Activated B cell treated with CpG ODN at 0.5 μM for 24 hours (primary cell): ENCODE measurements at regions not wholly inside any gene's neighbourhood (a gene's known extent, or its start where the extent isn't known, plus 50 kb on each side); places are given as distances from the start of the nearest gene placed in this dataset.

Experiments used
- ATAC-seq: fragments of 200-7000 bp; cut with Tn5 transposase; one replicate; pipeline ENCODE4 v1.10.0; 2021; ENCODE audit warnings: low read depth, mild to moderate bottlenecking, moderate library complexity
- CTCF ChIA-PET: fragments of 350-600 bp; sonication (Branson Sonifier 250); formaldehyde crosslinking; loops from one replicate; lab custom pipeline; 2021; ENCODE audit warnings: antibody characterized with exemption; lab: Charles Lee
- POLR2A ChIA-PET: fragments of 350-600 bp; sonication (Branson Sonifier 250); formaldehyde crosslinking; loops from one replicate; lab custom pipeline; 2021; ENCODE audit warnings: antibody characterized with exemption; lab: Charles Lee
- DNase-seq: peaks from one replicate; pipeline ENCODE4 v3.0.0; 2022
- H3K27ac Mint-ChIP-seq: one replicate; pipeline ENCODE4 v1.8.0; 2020; ENCODE audit warnings: mixed read lengths
- H3K27me3 Mint-ChIP-seq: one replicate; pipeline ENCODE4 v1.8.0; 2021; ENCODE audit warnings: mixed read lengths
- H3K36me3 Mint-ChIP-seq: one replicate; pipeline ENCODE4 v1.8.0; 2021; ENCODE audit warnings: low read depth, mixed read lengths
- H3K4me1 Mint-ChIP-seq: one replicate; pipeline ENCODE4 v1.8.0; 2021; ENCODE audit warnings: mixed read lengths
- H3K4me3 Mint-ChIP-seq: one replicate; pipeline ENCODE4 v1.8.0; 2020; ENCODE audit warnings: mild to moderate bottlenecking, mixed read lengths
- H3K9me3 Mint-ChIP-seq: one replicate; pipeline ENCODE4 v1.8.0; 2020; ENCODE audit warnings: mixed read lengths
- CTCF ChIP-seq: fragments of 200-600 bp; IDR thresholded peaks from one replicate; pipeline ENCODE4 v1.8.0; 2022; ENCODE audit warnings: antibody characterized with exemption, mild to moderate bottlenecking
- intact Hi-C: fragments of 100-400 bp; cut with micrococcal nuclease; formaldehyde crosslinking; loops from one replicate; pipeline ENCODE4 v1.15.1; 2024

- no peak for TF ChIP-seq CTCF
- Mint-ChIP-seq H3K36me3 (no peaks in the 10 kb centered on the region), H3K27me3 (no peaks in the 10 kb centered on the region), H3K4me3 (no peak overlapping the region), H3K27ac (no peak overlapping the region), H3K9me3 (peaks cover 2% of the 10 kb centered on the region), H3K4me1 (no peaks in the 10 kb centered on the region)
- DNase-seq (no peak), ATAC-seq (no peak)
- POLR2A ChIA-PET: no interaction called here
- CTCF ChIA-PET: no interaction called here
- intact Hi-C loops: no loop called here
These were observed 637.7 kb downstream of the BCKDHB start for GRCh38 chr6:80744213-80744612.

GRCh38 chr6:80742481-80742880 is 636.0 kb downstream of the BCKDHB start:
- intact Hi-C loops: no loop called here
- POLR2A ChIA-PET: no interaction called here
- no peaks in the 10 kb centered on the region for H3K4me1 Mint-ChIP-seq
- DNase-seq (no peak), ATAC-seq (no peak)
- H3K4me3 Mint-ChIP-seq: no peak overlapping the region
- no peaks in the 10 kb centered on the region for H3K27me3 Mint-ChIP-seq
- no peak for TF ChIP-seq CTCF
- CTCF ChIA-PET: no interaction called here
- H3K27ac Mint-ChIP-seq: no peak overlapping the region
- no peaks in the 10 kb centered on the region for H3K36me3 Mint-ChIP-seq
- peaks cover 2% of the 10 kb centered on the region for H3K9me3 Mint-ChIP-seq

DNA sequence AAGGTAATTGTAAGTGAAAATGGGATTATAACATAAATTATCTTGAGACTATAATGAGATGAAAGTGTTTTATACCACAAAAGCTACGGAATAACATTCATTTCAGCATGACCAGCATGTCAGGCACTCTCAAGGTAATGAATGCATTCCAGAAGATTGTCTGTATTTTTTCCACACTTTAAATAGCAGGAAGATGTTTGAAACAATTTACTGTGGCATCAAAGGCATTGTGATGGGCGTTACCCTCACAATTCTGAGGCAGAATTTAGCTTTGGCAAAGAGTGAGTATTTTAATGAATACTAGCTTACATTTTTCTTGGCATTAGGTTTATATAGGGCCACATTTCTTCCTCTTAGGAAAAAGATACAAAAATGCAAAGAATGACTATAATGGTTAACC is 627.2 kb downstream of the BCKDHB start:
- intact Hi-C loops: no loop called here
- H3K27me3 Mint-ChIP-seq: no peaks in the 10 kb centered on the region
- H3K9me3 Mint-ChIP-seq: no peaks in the 10 kb centered on the region
- no peak for ATAC-seq
- CTCF ChIA-PET: no interaction called here
- POLR2A ChIA-PET: no interaction called here
- H3K4me3 Mint-ChIP-seq: no peak overlapping the region
- no peak for DNase-seq
- no peaks in the 10 kb centered on the region for H3K36me3 Mint-ChIP-seq
- no peaks in the 10 kb centered on the region for H3K4me1 Mint-ChIP-seq
- no peak overlapping the region for H3K27ac Mint-ChIP-seq
- TF ChIP-seq CTCF: no peak

DNA sequence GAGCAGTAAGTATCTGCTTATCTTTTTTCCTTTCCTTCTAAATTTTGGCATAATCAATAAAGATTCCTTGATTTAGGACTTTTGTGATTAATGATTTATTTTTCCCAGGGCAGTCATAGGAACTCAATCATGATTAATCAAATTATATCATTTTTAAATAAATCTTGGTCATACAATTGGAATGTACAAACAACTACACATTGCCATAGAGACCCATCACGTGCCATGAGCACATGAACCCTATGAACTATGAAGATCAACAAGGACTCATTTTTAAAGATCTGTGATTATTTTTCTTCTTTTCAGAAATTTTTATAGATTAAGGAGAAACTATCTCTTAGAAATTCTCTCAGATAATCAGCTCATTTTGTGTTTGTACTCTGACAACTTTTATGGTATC is 622.4 kb downstream of the BCKDHB start:
- no peaks in the 10 kb centered on the region for H3K9me3 Mint-ChIP-seq
- no peak for ATAC-seq
- H3K36me3 Mint-ChIP-seq: no peaks in the 10 kb centered on the region
- CTCF ChIA-PET: no interaction called here
- no peaks in the 10 kb centered on the region for H3K27me3 Mint-ChIP-seq
- intact Hi-C loops: no loop called here
- TF ChIP-seq CTCF: no peak
- H3K4me1 Mint-ChIP-seq: no peaks in the 10 kb centered on the region
- POLR2A ChIA-PET: no interaction called here
- no peak for DNase-seq
- H3K27ac Mint-ChIP-seq: no peak overlapping the region
- no peak overlapping the region for H3K4me3 Mint-ChIP-seq

- Mint-ChIP-seq H3K9me3 (no peaks in the 10 kb centered on the region), H3K27me3 (no peaks in the 10 kb centered on the region), H3K4me3 (no peak overlapping the region), H3K27ac (no peak overlapping the region), H3K36me3 (no peaks in the 10 kb centered on the region), H3K4me1 (no peaks in the 10 kb centered on the region)
- TF ChIP-seq CTCF: no peak
- intact Hi-C loops: no loop called here
- ATAC-seq (no peak), DNase-seq (no peak)
- ChIA-PET POLR2A (no interaction called here), CTCF (no interaction called here)
These were observed 621.8 kb downstream of the BCKDHB start for GRCh38 chr6:80728101-80728750.
